SK-N-SH (cell line): ENCODE measurements at regions not wholly inside any gene's neighbourhood (a gene's known extent, or its start where the extent isn't known, plus 50 kb on each side); places are given as distances from the start of the nearest gene placed in this dataset.

Source experiments
- CTCF ChIP-seq: fragments of 200-600 bp; sonication (generic); IDR thresholded peaks from 2 replicates; pipeline ENCODE4 v1.6.1; 2017; ENCODE audit warnings: antibody characterized with exemption, mild to moderate bottlenecking, moderate library complexity
- FOSL2 ChIP-seq: IDR thresholded peaks from 2 replicates; pipeline ENCODE4 v1.4.0; 2012; ENCODE audit warnings: low read depth, mild to moderate bottlenecking, moderate library complexity, borderline replicate concordance
- GATA2 ChIP-seq: sonication (generic); formaldehyde crosslinking; IDR thresholded peaks from 2 replicates; pipeline ENCODE4 v1.5.0; 2020; ENCODE audit warnings: mild to moderate bottlenecking, missing genetic modification reagents
- IRF3 ChIP-seq: fragments of 150-350 bp; IDR thresholded peaks from 2 replicates; pipeline ENCODE4 v1.6.1; 2016; ENCODE audit warnings: mild to moderate bottlenecking, low read depth, low read length
- MEF2A ChIP-seq: IDR thresholded peaks from 2 replicates; pipeline ENCODE4 v1.4.0; 2012; ENCODE audit warnings: low read depth, borderline replicate concordance
- NFIC ChIP-seq: IDR thresholded peaks from 2 replicates; pipeline ENCODE4 v1.4.0; 2012; ENCODE audit warnings: borderline replicate concordance
- REST ChIP-seq: IDR thresholded peaks from 2 replicates; pipeline ENCODE4 v1.6.1; 2012; ENCODE audit warnings: mild to moderate bottlenecking, low read depth, low read length, moderate library complexity
- SIN3A ChIP-seq: IDR thresholded peaks from 2 replicates; pipeline ENCODE4 v1.6.1; 2012; ENCODE audit warnings: low read depth, mild to moderate bottlenecking, low read length, moderate library complexity, borderline replicate concordance
- TAF1 ChIP-seq: IDR thresholded peaks from 2 replicates; pipeline ENCODE4 v1.6.1; 2012; ENCODE audit warnings: low read depth, mild to moderate bottlenecking, low read length, moderate library complexity, borderline replicate concordance

GRCh38 chr2:42118754-42119569 lies 50.2 kb upstream of the EML4 start (continued):
- no peak for TF ChIP-seq SIN3A
- no peak for TF ChIP-seq IRF3
- peak; percentile 62 for TF ChIP-seq NFIC
- no peak for TF ChIP-seq MEF2A
- TF ChIP-seq FOSL2 = no peak
- TF ChIP-seq CTCF = no peak
- TF ChIP-seq GATA2 (CRISPR knock-in tag) = no peak
- TF ChIP-seq TAF1 = no peak
- no peak for TF ChIP-seq REST
